Uterus (tissue), 3 donors: ENCODE measurements at regions not wholly inside any gene's neighbourhood (a gene's known extent, or its start where the extent isn't known, plus 50 kb on each side); places are given as distances from the start of the nearest gene placed in this dataset.

Source experiments
- DNase-seq, 2 donors: peaks; one replicate each; pipeline ENCODE4 v3.0.0-alpha.2; 2019 to 2020
- H3K27ac ChIP-seq, 2 donors: fragments of 200-600 bp; sonication (generic); 1 replicate in 1 of 2; 2 replicates in 1 of 2; pipeline ENCODE4 v1.5.1; 2016 to 2018
- H3K27me3 ChIP-seq, 2 donors: fragments of 200-600 bp; sonication (generic); one replicate each; pipeline ENCODE4 v1.5.1; 2018 to 2019; ENCODE audit warnings: control low read depth in 1 of 2
- H3K36me3 ChIP-seq, 2 donors: fragments of 200-600 bp; sonication (generic); one replicate each; pipeline ENCODE4 v1.5.1; 2019; ENCODE audit warnings: control low read depth in 1 of 2
- H3K4me1 ChIP-seq, 2 donors: fragments of 200-600 bp; sonication (generic); one replicate each; pipeline ENCODE4 v1.5.1; 2018 to 2019; ENCODE audit warnings: control low read depth in 1 of 2
- H3K4me3 ChIP-seq, 2 donors: fragments of 200-600 bp; sonication (generic); 1 replicate in 1 of 2; 2 replicates in 1 of 2; pipeline ENCODE4 v1.5.1; 2018 to 2019; ENCODE audit warnings: mild to moderate bottlenecking in 1 of 2
- H3K9me3 ChIP-seq, 2 donors: fragments of 200-600 bp; sonication (generic); one replicate each; pipeline ENCODE4 v1.5.1; 2019; ENCODE audit warnings: control low read depth in 1 of 2
- CTCF ChIP-seq, 4 experiments: fragments of 200-600 bp in 2 of 4; fragments of 450-650 bp in 2 of 4; sonication (generic) in 2 of 4; IDR thresholded peaks; one replicate each; pipeline ENCODE4 v1.5.1; 2016 to 2019; ENCODE audit warnings: antibody characterized with exemption in 4 of 4, mild to moderate bottlenecking in 2 of 4, moderate library complexity in 1 of 4
- POLR2A ChIP-seq, 2 donors: fragments of 450-650 bp; IDR thresholded peaks; one replicate each; pipeline ENCODE4 v1.6.1; 2016; ENCODE audit warnings: antibody characterized with exemption in 2 of 2, mild to moderate bottlenecking in 1 of 2, moderate library complexity in 1 of 2
- intact Hi-C: fragments of 100-400 bp; cut with DNase I; formaldehyde crosslinking; loops from one replicate; pipeline ENCODE4 v1.15.1; 2023; ENCODE audit warnings: low total_unique reads
- donor health status: DM: yes; HTN: yes; CAD: no.

GRCh38 chr2:5449867-5450266 is 242.3 kb upstream of the SOX11 start:
- H3K27me3 ChIP-seq = no peaks in the 10 kb centered on the region
- intact Hi-C loops = no loop called here
- TF ChIP-seq POLR2A (IDR thresholded peaks at IDR 0.05) (no peak), CTCF (IDR thresholded peaks at IDR 0.05) (no peak)
- H3K4me1 ChIP-seq = no peaks in the 10 kb centered on the region
- DNase-seq = no peak
- H3K27ac ChIP-seq = no peak overlapping the region
- no peak overlapping the region for H3K4me3 ChIP-seq
- H3K9me3 ChIP-seq = no peaks in the 10 kb centered on the region
- no peaks in the 10 kb centered on the region for H3K36me3 ChIP-seq

- intact Hi-C loops = no loop called here
Observed at GRCh38 chr2:5453220-5454050, 238.7 kb upstream of the SOX11 start.

GRCh38 chr2:5454051-5454390 is 238.2 kb upstream of the SOX11 start:
- DNase-seq = no peak
- Histone ChIP-seq H3K4me1 (no peaks in the 10 kb centered on the region), H3K4me3 (no peak overlapping the region), H3K27ac (no peak overlapping the region), H3K36me3 (no peaks in the 10 kb centered on the region), H3K9me3 (no peaks in the 10 kb centered on the region), H3K27me3 (no peaks in the 10 kb centered on the region)
- intact Hi-C loops = no loop called here
- TF ChIP-seq CTCF (IDR thresholded peaks at IDR 0.05) = no peak
- TF ChIP-seq POLR2A (IDR thresholded peaks at IDR 0.05) = no peak

More at GRCh38 chr2:5453220-5454050, 238.7 kb upstream of the SOX11 start:
- Histone ChIP-seq H3K36me3 (no peaks in the 10 kb centered on the region), H3K9me3 (no peaks in the 10 kb centered on the region), H3K4me3 (no peak overlapping the region), H3K27ac (no peak overlapping the region), H3K27me3 (no peaks in the 10 kb centered on the region), H3K4me1 (no peaks in the 10 kb centered on the region)
- DNase-seq = no peak
- no peak for TF ChIP-seq POLR2A (IDR thresholded peaks at IDR 0.05)
- TF ChIP-seq CTCF (IDR thresholded peaks at IDR 0.05) = no peak

GRCh38 chr2:5459041-5459440 is 233.1 kb upstream of the SOX11 start:
- H3K27me3 ChIP-seq = no peaks in the 10 kb centered on the region
- no peaks in the 10 kb centered on the region for H3K9me3 ChIP-seq
- H3K27ac ChIP-seq = no peak overlapping the region
- intact Hi-C loops = no loop called here
- H3K4me1 ChIP-seq = no peaks in the 10 kb centered on the region
- DNase-seq = no peak
- H3K36me3 ChIP-seq = no peaks in the 10 kb centered on the region
- TF ChIP-seq CTCF (IDR thresholded peaks at IDR 0.05) (no peak), POLR2A (IDR thresholded peaks at IDR 0.05) (no peak)
- no peak overlapping the region for H3K4me3 ChIP-seq

- H3K27me3 ChIP-seq = no peaks in the 10 kb centered on the region
- no peak overlapping the region for H3K27ac ChIP-seq
- no peaks in the 10 kb centered on the region for H3K36me3 ChIP-seq
- DNase-seq = no peak
- no peaks in the 10 kb centered on the region for H3K4me1 ChIP-seq
- TF ChIP-seq CTCF (IDR thresholded peaks at IDR 0.05) (no peak), POLR2A (IDR thresholded peaks at IDR 0.05) (no peak)
- intact Hi-C loops = no loop called here
- no peak overlapping the region for H3K4me3 ChIP-seq
- no peaks in the 10 kb centered on the region for H3K9me3 ChIP-seq
Observed at GRCh38 chr2:5464657-5465056, 227.5 kb upstream of the SOX11 start.
